CMK (cell line): ENCODE measurements at regions not wholly inside any gene's neighbourhood (a gene's known extent, or its start where the extent isn't known, plus 50 kb on each side); places are given as distances from the start of the nearest gene placed in this dataset.
"Not testable (repeated sequence)": the region's sequence is repeated elsewhere in the genome, so short reads cannot be mapped to it uniquely, and the experiment has no call there.

ENCODE experiments used
- DNase-seq: peaks from one replicate; pipeline ENCODE4 v3.0.0-alpha.2; 2010; ENCODE audit warnings: low read depth

DNA sequence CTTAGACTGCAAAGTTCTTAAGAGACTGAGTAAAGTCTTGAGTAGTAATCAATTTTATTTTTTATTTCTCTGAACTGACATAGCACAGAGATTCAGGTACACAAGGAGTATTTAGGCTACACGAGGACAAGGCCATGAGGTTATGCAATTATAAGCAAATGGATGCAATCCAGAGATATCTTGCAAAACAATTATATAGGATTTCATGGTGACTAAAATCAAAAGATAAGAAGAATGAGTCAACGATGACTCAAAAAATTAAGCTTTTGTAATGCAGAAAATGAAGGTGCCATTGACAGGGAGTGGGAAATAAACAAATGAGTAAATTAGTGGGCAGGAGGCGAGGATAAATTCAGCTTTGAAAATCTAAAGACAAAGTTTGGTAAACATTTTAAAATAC lies 66.7 kb upstream of the MYO3A start:
- no peak for DNase-seq

- no peak for DNase-seq
These were observed 64.9 kb upstream of the MYO3A start for GRCh38 chr10:25869067-25869591.

- no peak for DNase-seq
These were observed 64.4 kb upstream of the MYO3A start for GRCh38 chr10:25869609-25870008.

DNA sequence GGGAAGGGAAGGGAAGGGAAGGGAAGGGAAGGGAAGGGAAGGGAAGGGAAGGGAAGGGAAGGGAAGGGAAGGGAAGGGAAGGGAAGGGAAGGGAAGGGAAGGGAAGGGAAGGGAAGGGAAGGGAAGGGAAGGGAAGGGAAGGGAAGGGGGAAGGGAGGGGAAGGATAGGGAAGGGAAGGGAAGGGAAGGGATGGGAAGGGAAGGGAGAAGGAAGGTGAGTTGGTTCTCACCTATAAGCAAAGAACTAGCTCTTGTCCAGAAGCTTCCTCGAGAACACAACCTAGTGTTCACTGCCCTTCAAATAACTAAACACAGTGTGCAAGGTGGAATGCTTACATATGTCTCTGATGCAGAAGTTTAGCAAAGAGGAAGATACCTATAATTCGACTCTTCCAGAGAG lies 59.6 kb upstream of the MYO3A start:
- not testable (repeated sequence) for DNase-seq

- DNase-seq = peak; percentile 41
These were observed 58.4 kb upstream of the MYO3A start for GRCh38 chr10:25875556-25876165.

DNA sequence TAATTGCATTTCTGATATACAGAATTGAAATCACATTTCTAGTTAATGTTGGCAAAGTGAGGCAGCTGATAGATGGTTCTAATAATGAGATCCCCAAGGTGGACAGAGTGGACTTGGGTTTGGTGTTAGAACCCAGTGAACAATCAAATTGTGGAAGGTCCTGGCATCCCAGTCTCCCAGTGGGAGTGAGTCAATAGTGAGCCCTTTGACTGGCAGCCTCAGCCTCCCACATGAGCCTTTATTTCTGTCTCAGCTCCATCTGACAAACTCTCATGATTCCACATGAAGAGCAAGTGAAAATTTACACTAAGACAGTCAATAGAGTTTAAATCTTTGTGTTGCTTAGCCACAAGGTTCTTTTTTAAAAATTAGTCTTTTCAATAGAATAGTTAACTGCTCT lies 56.7 kb upstream of the MYO3A start:
- no peak for DNase-seq
